IPS-20b (cell line): ENCODE measurements at regions not wholly inside any gene's neighbourhood (a gene's known extent, or its start where the extent isn't known, plus 50 kb on each side); places are given as distances from the start of the nearest gene placed in this dataset.

Experiments
- H3K27ac ChIP-seq: one replicate; pipeline ENCODE4 v1.5.1; 2013; ENCODE audit warnings: low read length
- H3K27me3 ChIP-seq: 2 replicates; pipeline ENCODE4 v1.6.1; 2013; ENCODE audit warnings: mild to moderate bottlenecking, low read length, inconsistent platforms; ENCODE audit not compliant: insufficient read depth
- H3K36me3 ChIP-seq: 2 replicates; pipeline ENCODE4 v1.6.1; 2013; ENCODE audit warnings: low read depth, mild to moderate bottlenecking, inconsistent platforms, low read length, moderate library complexity; ENCODE audit not compliant: insufficient read depth
- H3K4me1 ChIP-seq: 2 replicates; pipeline ENCODE4 v1.6.1; 2013; ENCODE audit warnings: mild to moderate bottlenecking, control low read depth, inconsistent platforms, low read length, moderate library complexity; ENCODE audit not compliant: insufficient read depth
- H3K4me3 ChIP-seq: 2 replicates; pipeline ENCODE4 v1.5.1; 2013; ENCODE audit warnings: mild to moderate bottlenecking, low read length, inconsistent platforms
- H3K9ac ChIP-seq: 2 replicates; pipeline ENCODE4 v1.6.1; 2013; ENCODE audit warnings: low read depth, mild to moderate bottlenecking, inconsistent platforms, low read length, moderate library complexity
- H3K9me3 ChIP-seq: 2 replicates; pipeline ENCODE4 v1.6.1; 2013; ENCODE audit warnings: mild to moderate bottlenecking, low read depth, low read length, inconsistent platforms; ENCODE audit not compliant: insufficient read depth

GRCh38 chr5:172588380-172588779 lies 52.7 kb upstream of the NEURL1B start:
- no peaks in the 10 kb centered on the region; the same call in none of the 2 replicates for H3K27me3 ChIP-seq
- H3K36me3 ChIP-seq = no peaks in the 10 kb centered on the region
- no peak overlapping the region for H3K9ac ChIP-seq

GRCh38 chr5:172587061-172587405 lies 54.0 kb upstream of the NEURL1B start:
- Histone ChIP-seq H3K9ac (no peak overlapping the region), H3K36me3 (no peaks in the 10 kb centered on the region), H3K4me3 (no peak overlapping the region), H3K9me3 (no peaks in the 10 kb centered on the region), H3K27me3 (no peaks in the 10 kb centered on the region; the same call in none of the 2 replicates), H3K4me1 (peaks cover 16% of the 10 kb centered on the region; the same call in 1 of the 2 replicates), H3K27ac (no peak overlapping the region)

More at GRCh38 chr5:172588380-172588779, 52.7 kb upstream of the NEURL1B start:
- Histone ChIP-seq H3K4me1 (peaks cover 16% of the 10 kb centered on the region; the same call in 1 of the 2 replicates), H3K4me3 (no peak overlapping the region), H3K9me3 (no peaks in the 10 kb centered on the region), H3K27ac (no peak overlapping the region)

GRCh38 chr5:172586125-172587060 lies 54.7 kb upstream of the NEURL1B start:
- Histone ChIP-seq H3K9ac (peak overlapping the region; percentile 45; the same call in 1 of the 2 replicates), H3K4me3 (peak overlapping the region; percentile 31; the same call in 1 of the 2 replicates), H3K27me3 (no peaks in the 10 kb centered on the region; the same call in none of the 2 replicates), H3K36me3 (no peaks in the 10 kb centered on the region), H3K27ac (no peak overlapping the region), H3K4me1 (peaks cover 16% of the 10 kb centered on the region; the same call in 1 of the 2 replicates), H3K9me3 (no peaks in the 10 kb centered on the region)

GRCh38 chr5:172585114-172585513 lies 55.9 kb upstream of the NEURL1B start:
- Histone ChIP-seq H3K27ac (no peak overlapping the region), H3K9me3 (no peaks in the 10 kb centered on the region), H3K9ac (no peak overlapping the region), H3K4me3 (no peak overlapping the region), H3K36me3 (no peaks in the 10 kb centered on the region), H3K27me3 (no peaks in the 10 kb centered on the region; the same call in none of the 2 replicates), H3K4me1 (peaks cover 16% of the 10 kb centered on the region; the same call in 1 of the 2 replicates)

- H3K9ac ChIP-seq = no peak overlapping the region
- no peaks in the 10 kb centered on the region; the same call in none of the 2 replicates for H3K27me3 ChIP-seq
- no peak overlapping the region for H3K4me3 ChIP-seq
- no peak overlapping the region for H3K27ac ChIP-seq
- no peaks in the 10 kb centered on the region for H3K36me3 ChIP-seq
- H3K4me1 ChIP-seq = peaks cover 16% of the 10 kb centered on the region; the same call in 1 of the 2 replicates
- H3K9me3 ChIP-seq = no peaks in the 10 kb centered on the region
Observed at GRCh38 chr5:172584638-172585037, 56.4 kb upstream of the NEURL1B start.

- H3K4me1 ChIP-seq = peaks cover 16% of the 10 kb centered on the region; the same call in 1 of the 2 replicates
- H3K9ac ChIP-seq = no peak overlapping the region
- no peaks in the 10 kb centered on the region for H3K9me3 ChIP-seq
- no peaks in the 10 kb centered on the region for H3K36me3 ChIP-seq
- no peak overlapping the region for H3K4me3 ChIP-seq
- H3K27me3 ChIP-seq = no peaks in the 10 kb centered on the region; the same call in none of the 2 replicates
- H3K27ac ChIP-seq = no peak overlapping the region
Observed at GRCh38 chr5:172583931-172584511, 57.0 kb upstream of the NEURL1B start.

- no peaks in the 10 kb centered on the region; the same call in none of the 2 replicates for H3K27me3 ChIP-seq
- no peak overlapping the region for H3K9ac ChIP-seq
- H3K36me3 ChIP-seq = no peaks in the 10 kb centered on the region
- peaks cover 16% of the 10 kb centered on the region; the same call in 1 of the 2 replicates for H3K4me1 ChIP-seq
- H3K4me3 ChIP-seq = no peak overlapping the region
- no peak overlapping the region for H3K27ac ChIP-seq
- no peaks in the 10 kb centered on the region for H3K9me3 ChIP-seq
Observed at GRCh38 chr5:172582940-172583339, 58.1 kb upstream of the NEURL1B start.

GRCh38 chr5:172581315-172581714 lies 59.7 kb upstream of the NEURL1B start:
- H3K9ac ChIP-seq = no peak overlapping the region
- H3K9me3 ChIP-seq = no peaks in the 10 kb centered on the region
- H3K27me3 ChIP-seq = no peaks in the 10 kb centered on the region; the same call in none of the 2 replicates
- H3K4me1 ChIP-seq = peaks cover 12% of the 10 kb centered on the region; the same call in 1 of the 2 replicates
- no peaks in the 10 kb centered on the region for H3K36me3 ChIP-seq
- no peak overlapping the region for H3K27ac ChIP-seq
- no peak overlapping the region for H3K4me3 ChIP-seq

GRCh38 chr5:172579403-172579990 lies 61.6 kb upstream of the NEURL1B start:
- H3K27me3 ChIP-seq = no peaks in the 10 kb centered on the region; the same call in 1 of the 2 replicates
- no peaks in the 10 kb centered on the region for H3K36me3 ChIP-seq
- no peak overlapping the region for H3K9ac ChIP-seq
- H3K9me3 ChIP-seq = no peaks in the 10 kb centered on the region
- no peak overlapping the region for H3K4me3 ChIP-seq
- H3K27ac ChIP-seq = no peak overlapping the region
- H3K4me1 ChIP-seq = peaks cover 5% of the 10 kb centered on the region; the same call in 1 of the 2 replicates

GRCh38 chr5:172577267-172577909 lies 63.7 kb upstream of the NEURL1B start:
- Histone ChIP-seq H3K27me3 (no peaks in the 10 kb centered on the region), H3K27ac (no peak overlapping the region), H3K36me3 (no peaks in the 10 kb centered on the region), H3K4me1 (peaks cover 5% of the 10 kb centered on the region; the same call in 1 of the 2 replicates), H3K9ac (no peak overlapping the region), H3K4me3 (no peak overlapping the region), H3K9me3 (no peaks in the 10 kb centered on the region)
